Tibial nerve (tissue), 4 donors: ENCODE measurements at regions not wholly inside any gene's neighbourhood (a gene's known extent, or its start where the extent isn't known, plus 50 kb on each side); places are given as distances from the start of the nearest gene placed in this dataset.

Experiments
- CTCF ChIP-seq, 5 experiments: fragments of 200-600 bp in 3 of 5; fragments of 450-650 bp in 2 of 5; sonication (generic) in 3 of 5; IDR thresholded peaks; one replicate each; pipeline ENCODE4 v1.5.1; 2016 to 2019; ENCODE audit warnings: antibody characterized with exemption in 5 of 5, mild to moderate bottlenecking in 3 of 5, moderate library complexity in 2 of 5
- EP300 ChIP-seq, 2 donors: sonication (generic); formaldehyde crosslinking; IDR thresholded peaks; one replicate each; pipeline ENCODE4 v1.6.1; 2017; ENCODE audit warnings: antibody characterized with exemption in 2 of 2, mild to moderate bottlenecking in 1 of 2
- POLR2A ChIP-seq, 2 donors: fragments of 450-650 bp; IDR thresholded peaks; one replicate each; pipeline ENCODE4 v1.6.1; 2017; ENCODE audit warnings: antibody characterized with exemption in 2 of 2, mild to moderate bottlenecking in 2 of 2, moderate library complexity in 2 of 2

GRCh38 chr9:135019224-135019623 is 68.2 kb upstream of the OLFM1 start:
- TF ChIP-seq CTCF (IDR thresholded peaks at IDR 0.05) (no peak), EP300 (IDR thresholded peaks at IDR 0.05) (no peak), POLR2A (IDR thresholded peaks at IDR 0.05) (no peak)
